ENCODE measurements at regions not wholly inside any gene's neighbourhood (a gene's known extent, or its start where the extent isn't known, plus 50 kb on each side); places are given as distances from the start of the nearest gene placed in this dataset.
"Not testable (repeated sequence)": the region's sequence is repeated elsewhere in the genome, so short reads cannot be mapped to it uniquely, and the experiment has no call there.

- no peak for DNase-seq
Observed at GRCh38 chr1:213541641-213542040, 446.1 kb upstream of the PROX1 start.

GRCh38 chr1:213545181-213545580 is 442.6 kb upstream of the PROX1 start:
- DNase-seq; CTCF ChIA-PET; H3K4me1 ChIP-seq (ENCODE audit: control extremely low read depth in 1 of 4, control insufficient read depth in 4 of 4, insufficient read depth in 4 of 4, low read length in 3 of 4); H3K36me3 ChIP-seq (ENCODE audit: control insufficient read depth in 4 of 4, insufficient read depth in 4 of 4, low read length in 3 of 4); H3K4me3 ChIP-seq (ENCODE audit: control insufficient read depth in 1 of 7, extremely low read depth in 1 of 7, insufficient read depth in 4 of 7, low read depth in 2 of 7, low read length in 6 of 7); H3K9me3 ChIP-seq (ENCODE audit: control extremely low read depth in 1 of 5, control insufficient read depth in 4 of 5, insufficient read depth in 2 of 5, low read depth in 1 of 5, low read length in 4 of 5); H3K27me3 ChIP-seq (replicated peaks in 2 of 5; ENCODE audit: control insufficient read depth in 4 of 5, insufficient read depth in 5 of 5, low read length in 4 of 5); H3K27ac ChIP-seq (ENCODE audit: insufficient read depth in 1 of 2, low read depth in 1 of 2, low read length in 2 of 2, poor library complexity in 1 of 2, severe bottlenecking in 2 of 2); POLR2A ChIA-PET: not testable (repeated sequence)
- WGBS (ENCODE audit: insufficient coverage): no CpG with 5 or more reads among the region's 4 CpGs

More at GRCh38 chr1:213541641-213542040, 446.1 kb upstream of the PROX1 start:
- no peak overlapping the region for H3K27ac ChIP-seq (ENCODE audit: insufficient read depth in 1 of 2, low read depth in 1 of 2, low read length in 2 of 2, poor library complexity in 1 of 2, severe bottlenecking in 2 of 2)
- H3K9me3 ChIP-seq (ENCODE audit: control extremely low read depth in 1 of 5, control insufficient read depth in 4 of 5, insufficient read depth in 2 of 5, low read depth in 1 of 5, low read length in 4 of 5): no peaks in the 10 kb centered on the region
- ChIA-PET CTCF (no interaction called here), POLR2A (no interaction called here)
- no peaks in the 10 kb centered on the region for H3K4me1 ChIP-seq (ENCODE audit: control extremely low read depth in 1 of 4, control insufficient read depth in 4 of 4, insufficient read depth in 4 of 4, low read length in 3 of 4)
- H3K36me3 ChIP-seq (ENCODE audit: control insufficient read depth in 4 of 4, insufficient read depth in 4 of 4, low read length in 3 of 4): no peaks in the 10 kb centered on the region
- H3K27me3 ChIP-seq (replicated peaks in 2 of 5; ENCODE audit: control insufficient read depth in 4 of 5, insufficient read depth in 5 of 5, low read length in 4 of 5): peaks cover 0 to 2% (median 0%) of the 10 kb centered on the region in 5 experiments
- WGBS (ENCODE audit: insufficient coverage): 50% methylated on average over 1 of the region's 1 CpG
- no peak overlapping the region for H3K4me3 ChIP-seq (ENCODE audit: control insufficient read depth in 1 of 7, extremely low read depth in 1 of 7, insufficient read depth in 4 of 7, low read depth in 2 of 7, low read length in 6 of 7)

GRCh38 chr1:213549982-213550381 is 437.8 kb upstream of the PROX1 start:
- Histone ChIP-seq H3K4me3 (ENCODE audit: control insufficient read depth in 1 of 7, extremely low read depth in 1 of 7, insufficient read depth in 4 of 7, low read depth in 2 of 7, low read length in 6 of 7) (no peak overlapping the region), H3K9me3 (ENCODE audit: control extremely low read depth in 1 of 5, control insufficient read depth in 4 of 5, insufficient read depth in 2 of 5, low read depth in 1 of 5, low read length in 4 of 5) (no peaks in the 10 kb centered on the region), H3K4me1 (ENCODE audit: control extremely low read depth in 1 of 4, control insufficient read depth in 4 of 4, insufficient read depth in 4 of 4, low read length in 3 of 4) (no peaks in the 10 kb centered on the region), H3K27ac (ENCODE audit: insufficient read depth in 1 of 2, low read depth in 1 of 2, low read length in 2 of 2, poor library complexity in 1 of 2, severe bottlenecking in 2 of 2) (no peak overlapping the region), H3K27me3 (replicated peaks in 2 of 5; ENCODE audit: control insufficient read depth in 4 of 5, insufficient read depth in 5 of 5, low read length in 4 of 5) (no peaks in the 10 kb centered on the region), H3K36me3 (ENCODE audit: control insufficient read depth in 4 of 4, insufficient read depth in 4 of 4, low read length in 3 of 4) (no peaks in the 10 kb centered on the region)
- ChIA-PET CTCF (no interaction called here), POLR2A (no interaction called here)
- no peak for DNase-seq
- WGBS (ENCODE audit: insufficient coverage): no CpG with 5 or more reads among the region's 3 CpGs

- Histone ChIP-seq H3K36me3 (ENCODE audit: control insufficient read depth in 4 of 4, insufficient read depth in 4 of 4, low read length in 3 of 4) (no peaks in the 10 kb centered on the region), H3K27ac (ENCODE audit: insufficient read depth in 1 of 2, low read depth in 1 of 2, low read length in 2 of 2, poor library complexity in 1 of 2, severe bottlenecking in 2 of 2) (no peak overlapping the region), H3K27me3 (replicated peaks in 2 of 5; ENCODE audit: control insufficient read depth in 4 of 5, insufficient read depth in 5 of 5, low read length in 4 of 5) (no peaks in the 10 kb centered on the region), H3K4me3 (ENCODE audit: control insufficient read depth in 1 of 7, extremely low read depth in 1 of 7, insufficient read depth in 4 of 7, low read depth in 2 of 7, low read length in 6 of 7) (no peak overlapping the region), H3K4me1 (ENCODE audit: control extremely low read depth in 1 of 4, control insufficient read depth in 4 of 4, insufficient read depth in 4 of 4, low read length in 3 of 4) (no peaks in the 10 kb centered on the region), H3K9me3 (ENCODE audit: control extremely low read depth in 1 of 5, control insufficient read depth in 4 of 5, insufficient read depth in 2 of 5, low read depth in 1 of 5, low read length in 4 of 5) (no peaks in the 10 kb centered on the region)
- 95% methylated on average over 3 of the region's 4 CpGs for WGBS (ENCODE audit: insufficient coverage)
- no peak for DNase-seq
- POLR2A ChIA-PET: no interaction called here
- CTCF ChIA-PET: no interaction called here
Observed at GRCh38 chr1:213550804-213551203, 437.0 kb upstream of the PROX1 start.

GRCh38 chr1:213552045-213552444 is 435.7 kb upstream of the PROX1 start:
- Histone ChIP-seq H3K4me1 (ENCODE audit: control extremely low read depth in 1 of 4, control insufficient read depth in 4 of 4, insufficient read depth in 4 of 4, low read length in 3 of 4) (no peaks in the 10 kb centered on the region), H3K9me3 (ENCODE audit: control extremely low read depth in 1 of 5, control insufficient read depth in 4 of 5, insufficient read depth in 2 of 5, low read depth in 1 of 5, low read length in 4 of 5) (no peaks in the 10 kb centered on the region), H3K36me3 (ENCODE audit: control insufficient read depth in 4 of 4, insufficient read depth in 4 of 4, low read length in 3 of 4) (no peaks in the 10 kb centered on the region), H3K27me3 (replicated peaks in 2 of 5; ENCODE audit: control insufficient read depth in 4 of 5, insufficient read depth in 5 of 5, low read length in 4 of 5) (no peaks in the 10 kb centered on the region), H3K4me3 (ENCODE audit: control insufficient read depth in 1 of 7, extremely low read depth in 1 of 7, insufficient read depth in 4 of 7, low read depth in 2 of 7, low read length in 6 of 7) (no peak overlapping the region), H3K27ac (ENCODE audit: insufficient read depth in 1 of 2, low read depth in 1 of 2, low read length in 2 of 2, poor library complexity in 1 of 2, severe bottlenecking in 2 of 2) (no peak overlapping the region)
- ChIA-PET POLR2A (no interaction called here), CTCF (no interaction called here)
- DNase-seq: no peak
- WGBS (ENCODE audit: insufficient coverage): no CpG with 5 or more reads among the region's 1 CpG

- Histone ChIP-seq H3K27ac (ENCODE audit: insufficient read depth in 1 of 2, low read depth in 1 of 2, low read length in 2 of 2, poor library complexity in 1 of 2, severe bottlenecking in 2 of 2) (no peak overlapping the region), H3K4me3 (ENCODE audit: control insufficient read depth in 1 of 7, extremely low read depth in 1 of 7, insufficient read depth in 4 of 7, low read depth in 2 of 7, low read length in 6 of 7) (no peak overlapping the region), H3K9me3 (ENCODE audit: control extremely low read depth in 1 of 5, control insufficient read depth in 4 of 5, insufficient read depth in 2 of 5, low read depth in 1 of 5, low read length in 4 of 5) (peaks cover 0 to 5% (median 3%) of the 10 kb centered on the region in 5 experiments), H3K27me3 (replicated peaks in 2 of 5; ENCODE audit: control insufficient read depth in 4 of 5, insufficient read depth in 5 of 5, low read length in 4 of 5) (no peaks in the 10 kb centered on the region), H3K36me3 (ENCODE audit: control insufficient read depth in 4 of 4, insufficient read depth in 4 of 4, low read length in 3 of 4) (no peaks in the 10 kb centered on the region), H3K4me1 (ENCODE audit: control extremely low read depth in 1 of 4, control insufficient read depth in 4 of 4, insufficient read depth in 4 of 4, low read length in 3 of 4) (no peaks in the 10 kb centered on the region)
- 100% methylated on average over 1 of the region's 3 CpGs for WGBS (ENCODE audit: insufficient coverage)
- CTCF ChIA-PET: no interaction called here
- POLR2A ChIA-PET: no interaction called here
- DNase-seq: no peak
Observed at GRCh38 chr1:213560226-213560625, 427.5 kb upstream of the PROX1 start.

- 100% methylated on average over 1 of the region's 2 CpGs for WGBS (ENCODE audit: insufficient coverage)
- Histone ChIP-seq H3K27ac (ENCODE audit: insufficient read depth in 1 of 2, low read depth in 1 of 2, low read length in 2 of 2, poor library complexity in 1 of 2, severe bottlenecking in 2 of 2) (no peak overlapping the region), H3K4me1 (ENCODE audit: control extremely low read depth in 1 of 4, control insufficient read depth in 4 of 4, insufficient read depth in 4 of 4, low read length in 3 of 4) (no peaks in the 10 kb centered on the region), H3K9me3 (ENCODE audit: control extremely low read depth in 1 of 5, control insufficient read depth in 4 of 5, insufficient read depth in 2 of 5, low read depth in 1 of 5, low read length in 4 of 5) (peaks cover 0 to 5% (median 3%) of the 10 kb centered on the region in 5 experiments), H3K27me3 (replicated peaks in 2 of 5; ENCODE audit: control insufficient read depth in 4 of 5, insufficient read depth in 5 of 5, low read length in 4 of 5) (no peaks in the 10 kb centered on the region), H3K4me3 (ENCODE audit: control insufficient read depth in 1 of 7, extremely low read depth in 1 of 7, insufficient read depth in 4 of 7, low read depth in 2 of 7, low read length in 6 of 7) (no peak overlapping the region), H3K36me3 (ENCODE audit: control insufficient read depth in 4 of 4, insufficient read depth in 4 of 4, low read length in 3 of 4) (no peaks in the 10 kb centered on the region)
- no peak for DNase-seq
- POLR2A ChIA-PET: no interaction called here
- CTCF ChIA-PET: no interaction called here
Observed at GRCh38 chr1:213561870-213562269, 425.9 kb upstream of the PROX1 start.

Measured in common myeloid progenitor, CD34-positive (primary cell).